Keratinocyte (primary cell): ENCODE measurements at regions not wholly inside any gene's neighbourhood (a gene's known extent, or its start where the extent isn't known, plus 50 kb on each side); places are given as distances from the start of the nearest gene placed in this dataset.

ENCODE experiments used
- EZH2 ChIP-seq: IDR thresholded peaks from one replicate; pipeline ENCODE4 v1.6.1; 2012; ENCODE audit warnings: inconsistent platforms, mild to moderate bottlenecking, low read length, moderate library complexity
- TF ChIP-seq, protein P1 (sequence below), 3 experiments: IDR thresholded peaks in 1 of 3; conservative IDR thresholded peaks in 1 of 3; optimal IDR thresholded peaks in 1 of 3; 2 replicates in 2 of 3; 3 replicates in 1 of 3; pipeline versions ENCODE3 to v1.5.1; 2011; ENCODE audit warnings: low read length in 3 of 3, mild to moderate bottlenecking in 3 of 3, moderate library complexity in 2 of 3, control low read depth in 1 of 3, inconsistent platforms in 1 of 3; ENCODE audit not compliant: insufficient read depth in 2 of 3; ENCODE audit errors: extremely low read depth in 1 of 3

DNA sequence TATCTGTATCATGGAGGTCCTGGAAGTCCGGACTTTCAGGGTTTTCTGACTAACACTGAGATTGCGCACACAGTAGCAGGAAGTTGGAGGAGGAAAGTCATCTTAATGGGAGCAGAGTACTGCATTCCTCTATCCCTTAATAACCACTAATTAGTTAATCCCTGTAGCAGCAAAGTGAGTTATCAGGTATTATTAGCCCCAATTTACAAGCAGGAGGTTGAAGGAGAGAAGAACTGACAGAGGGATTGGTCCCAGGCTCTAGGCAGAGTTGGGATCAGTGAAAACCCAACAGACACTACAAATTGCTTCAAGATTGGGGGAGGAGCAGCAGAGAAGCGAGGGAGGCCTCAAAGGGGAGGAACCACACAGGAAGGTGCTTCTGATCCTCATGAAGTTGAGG lies 74.5 kb upstream of the XPA start:
- TF ChIP-seq, protein P1, sequence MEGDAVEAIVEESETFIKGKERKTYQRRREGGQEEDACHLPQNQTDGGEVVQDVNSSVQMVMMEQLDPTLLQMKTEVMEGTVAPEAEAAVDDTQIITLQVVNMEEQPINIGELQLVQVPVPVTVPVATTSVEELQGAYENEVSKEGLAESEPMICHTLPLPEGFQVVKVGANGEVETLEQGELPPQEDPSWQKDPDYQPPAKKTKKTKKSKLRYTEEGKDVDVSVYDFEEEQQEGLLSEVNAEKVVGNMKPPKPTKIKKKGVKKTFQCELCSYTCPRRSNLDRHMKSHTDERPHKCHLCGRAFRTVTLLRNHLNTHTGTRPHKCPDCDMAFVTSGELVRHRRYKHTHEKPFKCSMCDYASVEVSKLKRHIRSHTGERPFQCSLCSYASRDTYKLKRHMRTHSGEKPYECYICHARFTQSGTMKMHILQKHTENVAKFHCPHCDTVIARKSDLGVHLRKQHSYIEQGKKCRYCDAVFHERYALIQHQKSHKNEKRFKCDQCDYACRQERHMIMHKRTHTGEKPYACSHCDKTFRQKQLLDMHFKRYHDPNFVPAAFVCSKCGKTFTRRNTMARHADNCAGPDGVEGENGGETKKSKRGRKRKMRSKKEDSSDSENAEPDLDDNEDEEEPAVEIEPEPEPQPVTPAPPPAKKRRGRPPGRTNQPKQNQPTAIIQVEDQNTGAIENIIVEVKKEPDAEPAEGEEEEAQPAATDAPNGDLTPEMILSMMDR (optimal IDR thresholded peaks at IDR 0.05 in 1 of 3, IDR thresholded peaks at IDR 0.05 in 1 of 3, conservative IDR thresholded peaks at IDR 0.05 in 1 of 3; ENCODE audit: extremely low read depth in 1 of 3, insufficient read depth in 2 of 3, low read length in 3 of 3) = no peak
- TF ChIP-seq EZH2 = no peak
